Glomerular endothelial cell (primary cell): ENCODE measurements at regions not wholly inside any gene's neighbourhood (a gene's known extent, or its start where the extent isn't known, plus 50 kb on each side); places are given as distances from the start of the nearest gene placed in this dataset.

ENCODE experiments used
- DNase-seq: peaks from one replicate; pipeline ENCODE4 v3.0.0-alpha.2; 2011; ENCODE audit warnings: low read depth, low spot score; ENCODE audit errors: extremely low read depth

GRCh38 chr22:48950151-48950915 lies 877.3 kb downstream of the BRD1 start:
- no peak for DNase-seq

GRCh38 chr22:48949375-48950149 lies 878.1 kb downstream of the BRD1 start:
- DNase-seq = no peak

GRCh38 chr22:48948575-48949170 lies 879.0 kb downstream of the BRD1 start:
- no peak for DNase-seq

GRCh38 chr22:48947636-48948035 lies 880.0 kb downstream of the BRD1 start:
- no peak for DNase-seq

- no peak for DNase-seq
Observed at GRCh38 chr22:48945621-48946458, 881.8 kb downstream of the BRD1 start.

- DNase-seq = no peak
Observed at GRCh38 chr22:48944751-48945620, 882.7 kb downstream of the BRD1 start.

GRCh38 chr22:48944433-48944750 lies 883.3 kb downstream of the BRD1 start:
- no peak for DNase-seq

- no peak for DNase-seq
Observed at GRCh38 chr22:48943567-48944432, 883.9 kb downstream of the BRD1 start.

- DNase-seq = no peak
Observed at GRCh38 chr22:48942698-48943566, 884.7 kb downstream of the BRD1 start.

GRCh38 chr22:48941903-48942575 lies 885.6 kb downstream of the BRD1 start:
- no peak for DNase-seq

GRCh38 chr22:48941033-48941902 lies 886.4 kb downstream of the BRD1 start:
- no peak for DNase-seq

- DNase-seq = no peak
Observed at GRCh38 chr22:48940266-48941032, 887.2 kb downstream of the BRD1 start.

GRCh38 chr22:48939441-48940265 lies 888.0 kb downstream of the BRD1 start:
- DNase-seq = no peak

GRCh38 chr22:48938741-48939140 lies 888.9 kb downstream of the BRD1 start:
- no peak for DNase-seq

- DNase-seq = no peak
Observed at GRCh38 chr22:48937032-48937639, 890.5 kb downstream of the BRD1 start.
